WERI-Rb-1 (cell line): ENCODE measurements at regions not wholly inside any gene's neighbourhood (a gene's known extent, or its start where the extent isn't known, plus 50 kb on each side); places are given as distances from the start of the nearest gene placed in this dataset.
A peak's percentile ranks its signal among the peaks of the same experiment; 100 is the strongest.
"Not testable (repeated sequence)": the region's sequence is repeated elsewhere in the genome, so short reads cannot be mapped to it uniquely, and the experiment has no call there.

ENCODE experiments used
- DNase-seq: peaks from one replicate; pipeline ENCODE4 v3.0.0-alpha.2; 2020
- H3K27ac ChIP-seq: fragments of 250-450 bp; sonication (Bioruptor Pico); 2 replicates; pipeline ENCODE4 v1.5.1; 2020; ENCODE audit warnings: mild to moderate bottlenecking, moderate library complexity
- H3K27me3 ChIP-seq: fragments of 250-450 bp; sonication (Bioruptor Pico); 2 replicates; pipeline ENCODE4 v1.5.1; 2021; ENCODE audit warnings: mild to moderate bottlenecking, low read depth, moderate library complexity; ENCODE audit not compliant: insufficient read depth, severe bottlenecking
- H3K36me3 ChIP-seq: fragments of 250-450 bp; sonication (Bioruptor Pico); 2 replicates; pipeline ENCODE4 v1.5.1; 2020; ENCODE audit warnings: mild to moderate bottlenecking, moderate library complexity
- H3K4me3 ChIP-seq: 2 replicates; pipeline ENCODE4 v1.5.1; 2011; ENCODE audit warnings: low read depth, mild to moderate bottlenecking, control low read depth, low read length
- H3K9me3 ChIP-seq: fragments of 250-450 bp; sonication (Bioruptor Pico); 2 replicates; pipeline ENCODE4 v1.5.1; 2021; ENCODE audit warnings: mild to moderate bottlenecking, moderate library complexity; ENCODE audit not compliant: severe bottlenecking
- TF ChIP-seq, protein P1 (sequence below): IDR thresholded peaks from 2 replicates; pipeline ENCODE4 v1.5.1; 2011; ENCODE audit warnings: low read depth, mild to moderate bottlenecking, control low read depth, inconsistent platforms, low read length

DNA sequence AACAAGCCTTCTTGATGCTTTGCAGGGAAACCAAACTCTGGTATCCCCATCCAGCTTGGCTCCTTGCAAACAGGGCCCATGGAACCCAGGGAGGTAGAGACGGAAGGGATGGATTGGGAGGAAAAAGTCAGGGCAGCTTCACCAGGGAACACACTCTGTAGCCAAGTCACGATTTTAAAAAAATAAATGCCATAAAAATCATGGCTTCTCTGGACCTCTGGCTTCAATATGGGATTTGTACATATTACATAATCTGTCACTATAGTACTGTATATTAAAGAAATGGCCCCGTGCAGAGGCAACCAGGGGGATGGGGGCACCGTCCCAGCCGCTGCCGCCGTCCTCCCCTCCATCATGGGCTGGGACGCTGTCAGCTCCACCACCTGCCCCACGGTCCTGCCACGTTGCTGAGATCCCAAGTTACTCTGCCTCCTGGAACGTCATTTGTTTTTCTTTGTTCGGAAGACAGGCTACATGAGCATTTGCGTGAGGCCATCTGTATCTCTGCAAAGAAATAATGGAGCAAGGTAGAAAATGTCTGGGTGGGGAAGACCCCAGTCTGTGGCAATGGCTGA, 313.3 kb downstream of the ZNF536 start:
- TF ChIP-seq, protein P1, sequence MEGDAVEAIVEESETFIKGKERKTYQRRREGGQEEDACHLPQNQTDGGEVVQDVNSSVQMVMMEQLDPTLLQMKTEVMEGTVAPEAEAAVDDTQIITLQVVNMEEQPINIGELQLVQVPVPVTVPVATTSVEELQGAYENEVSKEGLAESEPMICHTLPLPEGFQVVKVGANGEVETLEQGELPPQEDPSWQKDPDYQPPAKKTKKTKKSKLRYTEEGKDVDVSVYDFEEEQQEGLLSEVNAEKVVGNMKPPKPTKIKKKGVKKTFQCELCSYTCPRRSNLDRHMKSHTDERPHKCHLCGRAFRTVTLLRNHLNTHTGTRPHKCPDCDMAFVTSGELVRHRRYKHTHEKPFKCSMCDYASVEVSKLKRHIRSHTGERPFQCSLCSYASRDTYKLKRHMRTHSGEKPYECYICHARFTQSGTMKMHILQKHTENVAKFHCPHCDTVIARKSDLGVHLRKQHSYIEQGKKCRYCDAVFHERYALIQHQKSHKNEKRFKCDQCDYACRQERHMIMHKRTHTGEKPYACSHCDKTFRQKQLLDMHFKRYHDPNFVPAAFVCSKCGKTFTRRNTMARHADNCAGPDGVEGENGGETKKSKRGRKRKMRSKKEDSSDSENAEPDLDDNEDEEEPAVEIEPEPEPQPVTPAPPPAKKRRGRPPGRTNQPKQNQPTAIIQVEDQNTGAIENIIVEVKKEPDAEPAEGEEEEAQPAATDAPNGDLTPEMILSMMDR: no peak
- Histone ChIP-seq H3K9me3 (no peaks in the 10 kb centered on the region), H3K27ac (no peak overlapping the region), H3K27me3 (no peaks in the 10 kb centered on the region), H3K4me3 (no peak overlapping the region), H3K36me3 (no peaks in the 10 kb centered on the region)
- no peak for DNase-seq

DNA sequence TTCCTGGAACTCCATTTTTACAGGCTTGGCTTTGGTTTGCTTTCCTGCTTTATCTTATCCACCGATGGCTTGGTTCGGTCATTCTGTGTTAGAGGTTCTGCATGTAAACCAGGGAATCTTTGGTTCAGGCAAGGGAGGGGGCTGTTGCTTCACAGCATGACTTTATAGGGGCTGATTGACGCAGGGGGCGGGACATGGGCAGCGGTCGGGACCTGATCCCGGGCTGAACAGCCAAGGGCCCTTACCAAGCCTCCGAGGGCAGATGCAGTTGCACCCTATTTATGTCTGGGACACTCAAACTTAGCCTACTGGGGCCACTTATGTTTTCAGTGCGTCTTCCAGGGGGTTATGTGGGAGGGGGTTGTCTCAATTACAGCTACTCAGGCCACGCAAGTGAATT, 312.4 kb downstream of the ZNF536 start:
- TF ChIP-seq, protein P1: no peak

DNA sequence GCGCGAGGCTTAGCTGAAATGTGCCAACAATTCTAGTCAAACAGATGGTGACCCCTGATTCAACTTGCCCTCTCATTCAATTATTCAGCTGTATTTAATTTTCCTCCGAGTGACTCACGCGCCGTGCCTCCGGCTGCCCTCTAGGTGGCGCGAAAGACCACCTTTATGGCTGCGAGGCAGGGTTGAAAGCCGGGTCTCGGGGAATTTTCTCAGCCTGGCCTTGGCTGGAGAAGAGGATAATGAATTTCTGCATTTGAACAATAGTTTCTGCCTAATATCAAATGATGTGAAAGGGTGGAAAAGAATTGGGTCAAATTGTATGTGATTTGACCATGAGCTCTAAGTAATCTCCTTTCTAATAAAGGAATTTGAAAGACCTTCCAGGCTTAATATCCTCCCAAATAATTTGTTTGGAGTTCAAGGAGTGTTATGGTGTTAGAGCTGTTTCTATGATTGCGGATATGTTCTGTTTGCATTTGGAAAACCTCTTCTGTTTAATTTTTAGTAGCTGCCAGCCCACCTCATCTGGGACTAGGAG, 310.9 kb downstream of the ZNF536 start:
- Histone ChIP-seq H3K9me3 (no peaks in the 10 kb centered on the region), H3K27ac (peak overlapping the region; percentile 28; the same call in 1 of the 2 replicates), H3K36me3 (no peaks in the 10 kb centered on the region), H3K27me3 (no peaks in the 10 kb centered on the region), H3K4me3 (no peak overlapping the region)
- peak; percentile 76 for DNase-seq
- TF ChIP-seq, protein P1: peak; percentile 74

More for the DNA sequence above, 312.4 kb downstream of the ZNF536 start:
- H3K4me3 ChIP-seq: no peak overlapping the region
- no peak overlapping the region for H3K27ac ChIP-seq
- H3K36me3 ChIP-seq: no peaks in the 10 kb centered on the region
- DNase-seq: no peak
- H3K9me3 ChIP-seq: no peaks in the 10 kb centered on the region
- no peaks in the 10 kb centered on the region for H3K27me3 ChIP-seq

DNA sequence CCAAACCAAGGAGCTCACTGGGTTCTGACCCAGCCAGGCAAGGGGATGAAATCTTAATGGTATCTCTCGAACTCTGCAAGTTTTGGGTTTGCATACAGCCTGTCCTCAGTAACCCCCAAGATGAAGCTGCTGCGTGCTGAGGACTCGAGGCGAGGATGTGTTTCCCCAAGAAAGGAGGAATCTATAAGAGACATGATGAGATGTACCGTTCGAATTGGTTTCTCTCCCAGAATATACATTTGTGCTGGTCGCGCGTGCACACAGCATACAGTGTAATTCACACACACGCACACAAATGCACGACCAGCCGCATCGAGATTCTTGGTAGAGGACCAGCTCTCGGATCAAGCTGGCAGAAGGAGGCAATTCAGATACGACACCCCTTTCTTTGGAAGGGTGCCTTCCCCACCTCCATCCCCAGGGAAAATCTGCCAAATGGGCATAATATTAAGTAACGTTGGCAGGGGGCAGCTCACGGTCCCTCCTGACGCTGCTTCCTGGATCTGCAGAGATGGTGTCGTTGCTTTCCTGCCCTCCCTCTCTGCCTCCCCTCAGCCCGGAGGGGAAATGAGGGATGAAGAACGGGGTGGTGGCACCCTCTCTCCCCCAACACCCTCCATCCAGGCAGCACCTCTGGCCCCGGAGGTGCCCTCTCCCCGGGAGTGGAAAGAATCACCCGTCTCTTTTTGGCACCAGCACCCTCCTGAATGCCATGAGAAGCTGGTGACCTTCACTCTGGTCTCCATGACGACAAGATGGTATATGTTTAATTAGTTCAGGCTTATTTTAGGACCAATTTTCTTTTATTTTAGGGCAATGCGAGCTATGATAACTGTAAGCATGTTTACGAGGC, 310.2 kb downstream of the ZNF536 start:
- no peaks in the 10 kb centered on the region for H3K9me3 ChIP-seq
- H3K4me3 ChIP-seq: no peak overlapping the region
- peak overlapping the region; percentile 28 for H3K27ac ChIP-seq
- no peaks in the 10 kb centered on the region for H3K27me3 ChIP-seq
- H3K36me3 ChIP-seq: no peaks in the 10 kb centered on the region
- no peak for DNase-seq
- TF ChIP-seq, protein P1: no peak

DNA sequence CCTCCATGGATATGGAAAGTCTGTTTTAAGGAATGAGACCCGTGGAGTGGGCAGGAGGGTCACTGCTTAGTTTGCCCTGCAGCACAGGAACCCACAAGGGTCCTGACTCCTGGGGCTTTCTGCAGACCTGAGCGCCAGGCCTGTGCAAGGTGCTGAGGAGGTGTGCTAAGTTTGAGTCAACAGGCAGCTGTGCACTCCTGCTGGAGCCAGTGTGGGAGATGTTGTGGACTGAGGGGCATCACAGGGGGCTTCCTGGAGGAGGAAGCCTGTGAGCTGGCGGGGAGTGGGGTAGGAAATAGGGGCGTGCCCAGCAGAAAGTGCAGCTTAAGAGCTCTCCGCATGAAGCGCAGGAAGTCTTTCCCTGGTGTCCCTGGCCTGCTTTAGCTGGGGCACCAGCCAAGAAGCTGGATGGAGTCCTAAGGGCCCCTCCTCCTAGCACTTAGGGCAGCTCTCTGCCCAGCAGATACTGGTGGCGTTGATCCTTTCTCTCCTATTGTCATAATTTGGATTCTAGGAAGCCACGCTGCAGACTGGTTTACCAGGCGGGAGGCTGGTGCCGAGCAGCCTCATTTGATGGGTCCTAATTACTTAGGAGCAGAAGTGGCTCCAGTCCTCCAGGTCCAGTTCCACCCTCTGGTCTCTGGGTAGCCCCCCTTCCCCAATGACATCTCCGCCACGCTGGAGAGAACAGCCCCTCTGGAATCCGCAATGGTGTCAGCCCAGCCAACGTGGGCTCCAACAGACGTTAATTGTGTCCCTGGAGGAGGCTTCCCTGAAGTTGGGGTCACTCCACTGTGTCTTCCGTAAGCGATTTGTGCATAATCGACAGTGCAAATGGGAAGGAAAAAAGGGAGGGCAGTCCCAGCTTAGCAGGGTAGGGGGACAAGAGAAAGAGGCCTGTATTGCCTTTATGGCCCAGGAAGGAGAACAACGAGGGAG, 309.2 kb downstream of the ZNF536 start:
- Histone ChIP-seq H3K36me3 (no peaks in the 10 kb centered on the region), H3K27ac (no peak overlapping the region), H3K4me3 (no peak overlapping the region), H3K9me3 (no peaks in the 10 kb centered on the region), H3K27me3 (no peaks in the 10 kb centered on the region)
- TF ChIP-seq, protein P1: no peak
- DNase-seq: no peak

DNA sequence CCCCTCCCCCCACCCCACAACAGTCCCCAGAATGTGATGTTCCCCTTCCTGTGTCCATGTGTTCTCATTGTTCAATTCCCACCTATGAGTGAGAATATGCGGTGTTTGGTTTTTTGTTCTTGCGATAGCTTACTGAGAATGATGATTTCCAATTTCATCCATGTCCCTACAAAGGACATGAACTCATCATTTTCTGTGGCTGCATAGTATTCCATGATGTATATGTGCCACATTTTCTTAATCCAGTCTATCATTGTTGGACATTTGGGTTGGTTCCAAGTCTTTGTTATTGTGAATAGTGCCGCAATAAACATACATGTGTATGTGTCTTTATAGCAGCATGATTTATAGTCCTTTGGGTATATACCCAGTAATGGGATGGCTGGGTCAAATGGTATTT, 308.2 kb downstream of the ZNF536 start:
- not testable (repeated sequence) for H3K27me3 ChIP-seq, H3K27ac ChIP-seq, DNase-seq, H3K4me3 ChIP-seq, H3K9me3 ChIP-seq, H3K36me3 ChIP-seq
